ENCODE measurements at regions not wholly inside any gene's neighbourhood (a gene's known extent, or its start where the extent isn't known, plus 50 kb on each side); places are given as distances from the start of the nearest gene placed in this dataset.

DNA sequence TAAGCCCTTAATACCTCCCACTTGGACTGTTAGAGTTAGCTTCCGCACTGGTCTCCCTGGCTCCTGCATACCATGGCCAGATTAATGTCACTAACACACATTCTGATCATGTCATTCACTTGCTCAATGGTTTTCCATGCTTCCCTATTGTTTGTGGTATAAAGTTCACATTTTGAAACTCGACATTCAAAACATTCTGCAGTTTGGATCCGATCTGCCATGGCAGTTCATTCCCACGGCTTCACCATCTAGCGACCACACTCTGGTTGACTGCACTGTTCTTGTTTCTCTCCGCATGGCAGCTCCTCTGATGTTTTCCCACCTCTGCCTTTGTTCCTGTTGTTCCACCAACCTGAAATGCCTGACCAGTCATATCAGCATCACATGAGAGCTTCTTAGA, 87.4 kb upstream of the WAC start (continued):
- TF ChIP-seq, protein P1, sequence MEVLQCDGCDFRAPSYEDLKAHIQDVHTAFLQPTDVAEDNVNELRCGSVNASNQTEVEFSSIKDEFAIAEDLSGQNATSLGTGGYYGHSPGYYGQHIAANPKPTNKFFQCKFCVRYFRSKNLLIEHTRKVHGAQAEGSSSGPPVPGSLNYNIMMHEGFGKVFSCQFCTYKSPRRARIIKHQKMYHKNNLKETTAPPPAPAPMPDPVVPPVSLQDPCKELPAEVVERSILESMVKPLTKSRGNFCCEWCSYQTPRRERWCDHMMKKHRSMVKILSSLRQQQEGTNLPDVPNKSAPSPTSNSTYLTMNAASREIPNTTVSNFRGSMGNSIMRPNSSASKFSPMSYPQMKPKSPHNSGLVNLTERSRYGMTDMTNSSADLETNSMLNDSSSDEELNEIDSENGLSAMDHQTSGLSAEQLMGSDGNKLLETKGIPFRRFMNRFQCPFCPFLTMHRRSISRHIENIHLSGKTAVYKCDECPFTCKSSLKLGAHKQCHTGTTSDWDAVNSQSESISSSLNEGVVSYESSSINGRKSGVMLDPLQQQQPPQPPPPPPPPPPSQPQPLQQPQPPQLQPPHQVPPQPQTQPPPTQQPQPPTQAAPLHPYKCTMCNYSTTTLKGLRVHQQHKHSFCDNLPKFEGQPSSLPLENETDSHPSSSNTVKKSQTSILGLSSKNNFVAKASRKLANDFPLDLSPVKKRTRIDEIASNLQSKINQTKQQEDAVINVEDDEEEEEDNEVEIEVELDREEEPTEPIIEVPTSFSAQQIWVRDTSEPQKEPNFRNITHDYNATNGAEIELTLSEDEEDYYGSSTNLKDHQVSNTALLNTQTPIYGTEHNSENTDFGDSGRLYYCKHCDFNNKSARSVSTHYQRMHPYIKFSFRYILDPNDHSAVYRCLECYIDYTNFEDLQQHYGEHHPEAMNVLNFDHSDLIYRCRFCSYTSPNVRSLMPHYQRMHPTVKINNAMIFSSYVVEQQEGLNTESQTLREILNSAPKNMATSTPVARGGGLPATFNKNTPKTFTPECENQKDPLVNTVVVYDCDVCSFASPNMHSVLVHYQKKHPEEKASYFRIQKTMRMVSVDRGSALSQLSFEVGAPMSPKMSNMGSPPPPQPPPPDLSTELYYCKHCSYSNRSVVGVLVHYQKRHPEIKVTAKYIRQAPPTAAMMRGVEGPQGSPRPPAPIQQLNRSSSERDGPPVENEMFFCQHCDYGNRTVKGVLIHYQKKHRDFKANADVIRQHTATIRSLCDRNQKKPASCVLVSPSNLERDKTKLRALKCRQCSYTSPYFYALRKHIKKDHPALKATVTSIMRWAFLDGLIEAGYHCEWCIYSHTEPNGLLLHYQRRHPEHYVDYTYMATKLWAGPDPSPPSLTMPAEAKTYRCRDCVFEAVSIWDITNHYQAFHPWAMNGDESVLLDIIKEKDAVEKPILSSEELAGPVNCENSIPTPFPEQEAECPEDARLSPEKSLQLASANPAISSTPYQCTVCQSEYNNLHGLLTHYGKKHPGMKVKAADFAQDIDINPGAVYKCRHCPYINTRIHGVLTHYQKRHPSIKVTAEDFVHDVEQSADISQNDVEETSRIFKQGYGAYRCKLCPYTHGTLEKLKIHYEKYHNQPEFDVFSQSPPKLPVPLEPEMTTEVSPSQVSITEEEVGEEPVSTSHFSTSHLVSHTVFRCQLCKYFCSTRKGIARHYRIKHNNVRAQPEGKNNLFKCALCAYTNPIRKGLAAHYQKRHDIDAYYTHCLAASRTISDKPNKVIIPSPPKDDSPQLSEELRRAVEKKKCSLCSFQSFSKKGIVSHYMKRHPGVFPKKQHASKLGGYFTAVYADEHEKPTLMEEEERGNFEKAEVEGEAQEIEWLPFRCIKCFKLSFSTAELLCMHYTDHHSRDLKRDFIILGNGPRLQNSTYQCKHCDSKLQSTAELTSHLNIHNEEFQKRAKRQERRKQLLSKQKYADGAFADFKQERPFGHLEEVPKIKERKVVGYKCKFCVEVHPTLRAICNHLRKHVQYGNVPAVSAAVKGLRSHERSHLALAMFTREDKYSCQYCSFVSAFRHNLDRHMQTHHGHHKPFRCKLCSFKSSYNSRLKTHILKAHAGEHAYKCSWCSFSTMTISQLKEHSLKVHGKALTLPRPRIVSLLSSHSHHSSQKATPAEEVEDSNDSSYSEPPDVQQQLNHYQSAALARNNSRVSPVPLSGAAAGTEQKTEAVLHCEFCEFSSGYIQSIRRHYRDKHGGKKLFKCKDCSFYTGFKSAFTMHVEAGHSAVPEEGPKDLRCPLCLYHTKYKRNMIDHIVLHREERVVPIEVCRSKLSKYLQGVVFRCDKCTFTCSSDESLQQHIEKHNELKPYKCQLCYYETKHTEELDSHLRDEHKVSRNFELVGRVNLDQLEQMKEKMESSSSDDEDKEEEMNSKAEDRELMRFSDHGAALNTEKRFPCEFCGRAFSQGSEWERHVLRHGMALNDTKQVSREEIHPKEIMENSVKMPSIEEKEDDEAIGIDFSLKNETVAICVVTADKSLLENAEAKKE (CRISPR knock-in tag; IDR thresholded peaks at IDR 0.05): no peak
- no peak for TF ChIP-seq NANOG (IDR thresholded peaks at IDR 0.05; ENCODE audit: borderline replicate concordance)

DNA sequence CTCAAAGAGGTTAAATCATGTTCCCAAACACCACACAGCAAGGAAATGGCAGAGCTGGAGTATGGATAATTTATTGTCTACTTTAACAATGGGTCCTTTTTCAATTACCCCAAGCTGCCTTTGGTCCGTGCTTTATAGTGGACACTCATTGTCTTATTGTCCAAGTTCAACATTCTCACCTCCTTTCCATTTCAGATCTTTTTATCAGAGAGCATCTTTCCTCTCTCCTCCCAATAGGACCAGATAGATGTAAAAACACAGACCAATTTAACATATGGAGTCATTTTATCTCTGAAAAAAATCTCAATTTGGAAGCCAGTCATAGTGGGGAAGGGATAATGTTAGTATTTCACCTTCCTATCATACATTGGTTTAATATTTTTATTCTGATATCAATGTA, 83.5 kb upstream of the WAC start:
- Mint-ChIP-seq H3K4me1 (no peaks in the 10 kb centered on the region), H3K4me3 (no peak overlapping the region), H3K9me3 (peaks cover 6% of the 10 kb centered on the region; the same call in 1 of the 3 replicates), H3K27ac (no peak overlapping the region), H3K27me3 (ENCODE audit: insufficient read depth, low read depth, poor library complexity) (peaks cover 3% of the 10 kb centered on the region), H3K36me3 (ENCODE audit: low read depth) (no peaks in the 10 kb centered on the region; the same call in 2 of the 3 replicates)
- no peak for TF ChIP-seq EZH2phosphoT487 (IDR thresholded peaks at IDR 0.05; ENCODE audit: unreplicated experiment)
- TF ChIP-seq POLR2AphosphoS5 (IDR thresholded peaks at IDR 0.05; ENCODE audit: low read depth): no peak
- no peak for TF ChIP-seq EZH2 (IDR thresholded peaks at IDR 0.05; ENCODE audit: low read depth, unreplicated experiment)
- TF ChIP-seq, protein P2, sequence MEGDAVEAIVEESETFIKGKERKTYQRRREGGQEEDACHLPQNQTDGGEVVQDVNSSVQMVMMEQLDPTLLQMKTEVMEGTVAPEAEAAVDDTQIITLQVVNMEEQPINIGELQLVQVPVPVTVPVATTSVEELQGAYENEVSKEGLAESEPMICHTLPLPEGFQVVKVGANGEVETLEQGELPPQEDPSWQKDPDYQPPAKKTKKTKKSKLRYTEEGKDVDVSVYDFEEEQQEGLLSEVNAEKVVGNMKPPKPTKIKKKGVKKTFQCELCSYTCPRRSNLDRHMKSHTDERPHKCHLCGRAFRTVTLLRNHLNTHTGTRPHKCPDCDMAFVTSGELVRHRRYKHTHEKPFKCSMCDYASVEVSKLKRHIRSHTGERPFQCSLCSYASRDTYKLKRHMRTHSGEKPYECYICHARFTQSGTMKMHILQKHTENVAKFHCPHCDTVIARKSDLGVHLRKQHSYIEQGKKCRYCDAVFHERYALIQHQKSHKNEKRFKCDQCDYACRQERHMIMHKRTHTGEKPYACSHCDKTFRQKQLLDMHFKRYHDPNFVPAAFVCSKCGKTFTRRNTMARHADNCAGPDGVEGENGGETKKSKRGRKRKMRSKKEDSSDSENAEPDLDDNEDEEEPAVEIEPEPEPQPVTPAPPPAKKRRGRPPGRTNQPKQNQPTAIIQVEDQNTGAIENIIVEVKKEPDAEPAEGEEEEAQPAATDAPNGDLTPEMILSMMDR (conservative IDR thresholded peaks at IDR 0.05; ENCODE audit: low read depth in 2 of 2): no peak
- TF ChIP-seq, protein P3, sequence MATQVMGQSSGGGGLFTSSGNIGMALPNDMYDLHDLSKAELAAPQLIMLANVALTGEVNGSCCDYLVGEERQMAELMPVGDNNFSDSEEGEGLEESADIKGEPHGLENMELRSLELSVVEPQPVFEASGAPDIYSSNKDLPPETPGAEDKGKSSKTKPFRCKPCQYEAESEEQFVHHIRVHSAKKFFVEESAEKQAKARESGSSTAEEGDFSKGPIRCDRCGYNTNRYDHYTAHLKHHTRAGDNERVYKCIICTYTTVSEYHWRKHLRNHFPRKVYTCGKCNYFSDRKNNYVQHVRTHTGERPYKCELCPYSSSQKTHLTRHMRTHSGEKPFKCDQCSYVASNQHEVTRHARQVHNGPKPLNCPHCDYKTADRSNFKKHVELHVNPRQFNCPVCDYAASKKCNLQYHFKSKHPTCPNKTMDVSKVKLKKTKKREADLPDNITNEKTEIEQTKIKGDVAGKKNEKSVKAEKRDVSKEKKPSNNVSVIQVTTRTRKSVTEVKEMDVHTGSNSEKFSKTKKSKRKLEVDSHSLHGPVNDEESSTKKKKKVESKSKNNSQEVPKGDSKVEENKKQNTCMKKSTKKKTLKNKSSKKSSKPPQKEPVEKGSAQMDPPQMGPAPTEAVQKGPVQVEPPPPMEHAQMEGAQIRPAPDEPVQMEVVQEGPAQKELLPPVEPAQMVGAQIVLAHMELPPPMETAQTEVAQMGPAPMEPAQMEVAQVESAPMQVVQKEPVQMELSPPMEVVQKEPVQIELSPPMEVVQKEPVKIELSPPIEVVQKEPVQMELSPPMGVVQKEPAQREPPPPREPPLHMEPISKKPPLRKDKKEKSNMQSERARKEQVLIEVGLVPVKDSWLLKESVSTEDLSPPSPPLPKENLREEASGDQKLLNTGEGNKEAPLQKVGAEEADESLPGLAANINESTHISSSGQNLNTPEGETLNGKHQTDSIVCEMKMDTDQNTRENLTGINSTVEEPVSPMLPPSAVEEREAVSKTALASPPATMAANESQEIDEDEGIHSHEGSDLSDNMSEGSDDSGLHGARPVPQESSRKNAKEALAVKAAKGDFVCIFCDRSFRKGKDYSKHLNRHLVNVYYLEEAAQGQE (IDR thresholded peaks at IDR 0.05; ENCODE audit: unreplicated experiment): no peak
- H3K4me3 ChIP-seq: no peak overlapping the region
- no peaks in the 10 kb centered on the region for H3K79me2 ChIP-seq (replicated peaks; ENCODE audit: insufficient read depth)
- no peaks in the 10 kb centered on the region for H3K9me2 ChIP-seq (ENCODE audit: insufficient read depth)
- no peaks in the 10 kb centered on the region for H3K36me3 ChIP-seq (ENCODE audit: insufficient read depth)
- no peaks in the 10 kb centered on the region for H4K20me1 ChIP-seq (replicated peaks; ENCODE audit: insufficient read depth)
- no peak for ATAC-seq
- no peaks in the 10 kb centered on the region for H3K27me3 ChIP-seq (ENCODE audit: insufficient read depth)
- no peaks in the 10 kb centered on the region for H3K4me1 ChIP-seq (ENCODE audit: insufficient read depth)
- H3K27ac ChIP-seq (ENCODE audit: low read depth): no peak overlapping the region
- H3K4me2 ChIP-seq: no peak overlapping the region
- no peaks in the 10 kb centered on the region for H3F3A ChIP-seq (replicated peaks; ENCODE audit: low read depth)
- peak overlapping the region; percentile 33; the same call in 1 of the 2 replicates for H2AFZ ChIP-seq
- DNase-seq (ENCODE audit: low spot score): no peak
